GM23338 (cell line): ENCODE measurements at regions not wholly inside any gene's neighbourhood (a gene's known extent, or its start where the extent isn't known, plus 50 kb on each side); places are given as distances from the start of the nearest gene placed in this dataset.

Source experiments
- CREB1 ChIP-seq: fragments of 250-450 bp; sonication (Bioruptor Pico); IDR thresholded peaks from 2 replicates; pipeline ENCODE4 v1.5.0; 2020; ENCODE audit warnings: low read depth, mild to moderate bottlenecking, moderate library complexity
- EZH2 ChIP-seq: fragments of 200-600 bp; sonication (generic); IDR thresholded peaks from one replicate; pipeline ENCODE4 v1.8.0; 2017; ENCODE audit warnings: antibody characterized with exemption, mild to moderate bottlenecking, low read depth; ENCODE audit not compliant: unreplicated experiment
- EZH2phosphoT487 ChIP-seq: fragments of 200-600 bp; sonication (generic); IDR thresholded peaks from one replicate; pipeline ENCODE4 v1.8.1; 2018; ENCODE audit warnings: antibody characterized with exemption; ENCODE audit not compliant: unreplicated experiment
- JUNB ChIP-seq: IDR thresholded peaks from one replicate; pipeline ENCODE4 v1.6.1; 2016; ENCODE audit warnings: antibody characterized with exemption; ENCODE audit not compliant: unreplicated experiment
- NANOG ChIP-seq: IDR thresholded peaks from 2 replicates; pipeline ENCODE4 v1.6.1; 2016; ENCODE audit warnings: antibody characterized with exemption, borderline replicate concordance
- POLR2AphosphoS5 ChIP-seq: IDR thresholded peaks from 2 replicates; pipeline ENCODE4 v1.6.1; 2016; ENCODE audit warnings: antibody characterized with exemption, low read depth
- ZNF114 ChIP-seq: fragments of 250-450 bp; sonication (Bioruptor Pico); IDR thresholded peaks from 2 replicates; pipeline ENCODE4 v1.5.0; 2020; ENCODE audit warnings: mild to moderate bottlenecking, moderate library complexity
- ZNF331 ChIP-seq: fragments of 250-450 bp; sonication (Bioruptor Pico); IDR thresholded peaks from 2 replicates; pipeline ENCODE4 v1.5.0; 2020; ENCODE audit warnings: low read depth, mild to moderate bottlenecking, moderate library complexity
- TF ChIP-seq, protein P1 (sequence below), 2 experiments: fragments of 200-600 bp in 1 of 2; sonication (generic) in 1 of 2; conservative IDR thresholded peaks; 2 replicates each; pipeline versions ENCODE4 v1.5.1 to v1.6.1; 2016 to 2017; ENCODE audit warnings: antibody characterized with exemption in 2 of 2, low read depth in 2 of 2, mild to moderate bottlenecking in 2 of 2, moderate library complexity in 1 of 2
- TF ChIP-seq, protein P2 (sequence below): IDR thresholded peaks from one replicate; pipeline ENCODE4 v1.6.1; 2018; ENCODE audit warnings: antibody characterized with exemption; ENCODE audit not compliant: unreplicated experiment
- TF ChIP-seq, protein P3 (sequence below): fragments of 250-450 bp; sonication (Bioruptor Pico); IDR thresholded peaks from 2 replicates; pipeline ENCODE4 v1.5.0; 2020; ENCODE audit warnings: mild to moderate bottlenecking, moderate library complexity

DNA sequence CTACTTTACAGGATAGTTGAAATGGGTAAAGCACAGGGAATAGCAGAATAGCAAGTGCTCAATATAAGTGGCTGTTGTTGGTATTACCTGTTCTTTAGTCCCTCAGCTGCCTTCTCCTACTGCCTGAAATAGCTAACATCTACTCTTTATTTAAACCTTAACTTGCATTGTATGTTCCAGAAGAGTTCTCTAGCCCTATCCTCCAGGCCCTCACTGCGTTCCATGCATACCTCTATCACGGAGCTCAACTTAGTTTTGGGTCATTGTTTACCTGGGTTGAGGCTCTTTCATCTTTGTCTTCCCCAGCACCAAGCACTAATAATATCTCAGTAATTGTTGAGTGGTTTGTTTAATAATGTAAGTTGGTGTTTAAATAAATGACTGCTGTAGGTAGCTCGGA, 242.2 kb upstream of the FANCL start:
- TF ChIP-seq, protein P1, sequence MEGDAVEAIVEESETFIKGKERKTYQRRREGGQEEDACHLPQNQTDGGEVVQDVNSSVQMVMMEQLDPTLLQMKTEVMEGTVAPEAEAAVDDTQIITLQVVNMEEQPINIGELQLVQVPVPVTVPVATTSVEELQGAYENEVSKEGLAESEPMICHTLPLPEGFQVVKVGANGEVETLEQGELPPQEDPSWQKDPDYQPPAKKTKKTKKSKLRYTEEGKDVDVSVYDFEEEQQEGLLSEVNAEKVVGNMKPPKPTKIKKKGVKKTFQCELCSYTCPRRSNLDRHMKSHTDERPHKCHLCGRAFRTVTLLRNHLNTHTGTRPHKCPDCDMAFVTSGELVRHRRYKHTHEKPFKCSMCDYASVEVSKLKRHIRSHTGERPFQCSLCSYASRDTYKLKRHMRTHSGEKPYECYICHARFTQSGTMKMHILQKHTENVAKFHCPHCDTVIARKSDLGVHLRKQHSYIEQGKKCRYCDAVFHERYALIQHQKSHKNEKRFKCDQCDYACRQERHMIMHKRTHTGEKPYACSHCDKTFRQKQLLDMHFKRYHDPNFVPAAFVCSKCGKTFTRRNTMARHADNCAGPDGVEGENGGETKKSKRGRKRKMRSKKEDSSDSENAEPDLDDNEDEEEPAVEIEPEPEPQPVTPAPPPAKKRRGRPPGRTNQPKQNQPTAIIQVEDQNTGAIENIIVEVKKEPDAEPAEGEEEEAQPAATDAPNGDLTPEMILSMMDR (conservative IDR thresholded peaks at IDR 0.05; ENCODE audit: low read depth in 2 of 2), result no peak
- TF ChIP-seq EZH2 (no peak), POLR2AphosphoS5 (no peak), CREB1 (CRISPR knock-in tag) (no peak), NANOG (no peak), JUNB (no peak), ZNF331 (CRISPR knock-in tag) (no peak), EZH2phosphoT487 (no peak), ZNF114 (CRISPR knock-in tag) (no peak)
- TF ChIP-seq, protein P2, sequence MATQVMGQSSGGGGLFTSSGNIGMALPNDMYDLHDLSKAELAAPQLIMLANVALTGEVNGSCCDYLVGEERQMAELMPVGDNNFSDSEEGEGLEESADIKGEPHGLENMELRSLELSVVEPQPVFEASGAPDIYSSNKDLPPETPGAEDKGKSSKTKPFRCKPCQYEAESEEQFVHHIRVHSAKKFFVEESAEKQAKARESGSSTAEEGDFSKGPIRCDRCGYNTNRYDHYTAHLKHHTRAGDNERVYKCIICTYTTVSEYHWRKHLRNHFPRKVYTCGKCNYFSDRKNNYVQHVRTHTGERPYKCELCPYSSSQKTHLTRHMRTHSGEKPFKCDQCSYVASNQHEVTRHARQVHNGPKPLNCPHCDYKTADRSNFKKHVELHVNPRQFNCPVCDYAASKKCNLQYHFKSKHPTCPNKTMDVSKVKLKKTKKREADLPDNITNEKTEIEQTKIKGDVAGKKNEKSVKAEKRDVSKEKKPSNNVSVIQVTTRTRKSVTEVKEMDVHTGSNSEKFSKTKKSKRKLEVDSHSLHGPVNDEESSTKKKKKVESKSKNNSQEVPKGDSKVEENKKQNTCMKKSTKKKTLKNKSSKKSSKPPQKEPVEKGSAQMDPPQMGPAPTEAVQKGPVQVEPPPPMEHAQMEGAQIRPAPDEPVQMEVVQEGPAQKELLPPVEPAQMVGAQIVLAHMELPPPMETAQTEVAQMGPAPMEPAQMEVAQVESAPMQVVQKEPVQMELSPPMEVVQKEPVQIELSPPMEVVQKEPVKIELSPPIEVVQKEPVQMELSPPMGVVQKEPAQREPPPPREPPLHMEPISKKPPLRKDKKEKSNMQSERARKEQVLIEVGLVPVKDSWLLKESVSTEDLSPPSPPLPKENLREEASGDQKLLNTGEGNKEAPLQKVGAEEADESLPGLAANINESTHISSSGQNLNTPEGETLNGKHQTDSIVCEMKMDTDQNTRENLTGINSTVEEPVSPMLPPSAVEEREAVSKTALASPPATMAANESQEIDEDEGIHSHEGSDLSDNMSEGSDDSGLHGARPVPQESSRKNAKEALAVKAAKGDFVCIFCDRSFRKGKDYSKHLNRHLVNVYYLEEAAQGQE, result no peak
- TF ChIP-seq, protein P3, sequence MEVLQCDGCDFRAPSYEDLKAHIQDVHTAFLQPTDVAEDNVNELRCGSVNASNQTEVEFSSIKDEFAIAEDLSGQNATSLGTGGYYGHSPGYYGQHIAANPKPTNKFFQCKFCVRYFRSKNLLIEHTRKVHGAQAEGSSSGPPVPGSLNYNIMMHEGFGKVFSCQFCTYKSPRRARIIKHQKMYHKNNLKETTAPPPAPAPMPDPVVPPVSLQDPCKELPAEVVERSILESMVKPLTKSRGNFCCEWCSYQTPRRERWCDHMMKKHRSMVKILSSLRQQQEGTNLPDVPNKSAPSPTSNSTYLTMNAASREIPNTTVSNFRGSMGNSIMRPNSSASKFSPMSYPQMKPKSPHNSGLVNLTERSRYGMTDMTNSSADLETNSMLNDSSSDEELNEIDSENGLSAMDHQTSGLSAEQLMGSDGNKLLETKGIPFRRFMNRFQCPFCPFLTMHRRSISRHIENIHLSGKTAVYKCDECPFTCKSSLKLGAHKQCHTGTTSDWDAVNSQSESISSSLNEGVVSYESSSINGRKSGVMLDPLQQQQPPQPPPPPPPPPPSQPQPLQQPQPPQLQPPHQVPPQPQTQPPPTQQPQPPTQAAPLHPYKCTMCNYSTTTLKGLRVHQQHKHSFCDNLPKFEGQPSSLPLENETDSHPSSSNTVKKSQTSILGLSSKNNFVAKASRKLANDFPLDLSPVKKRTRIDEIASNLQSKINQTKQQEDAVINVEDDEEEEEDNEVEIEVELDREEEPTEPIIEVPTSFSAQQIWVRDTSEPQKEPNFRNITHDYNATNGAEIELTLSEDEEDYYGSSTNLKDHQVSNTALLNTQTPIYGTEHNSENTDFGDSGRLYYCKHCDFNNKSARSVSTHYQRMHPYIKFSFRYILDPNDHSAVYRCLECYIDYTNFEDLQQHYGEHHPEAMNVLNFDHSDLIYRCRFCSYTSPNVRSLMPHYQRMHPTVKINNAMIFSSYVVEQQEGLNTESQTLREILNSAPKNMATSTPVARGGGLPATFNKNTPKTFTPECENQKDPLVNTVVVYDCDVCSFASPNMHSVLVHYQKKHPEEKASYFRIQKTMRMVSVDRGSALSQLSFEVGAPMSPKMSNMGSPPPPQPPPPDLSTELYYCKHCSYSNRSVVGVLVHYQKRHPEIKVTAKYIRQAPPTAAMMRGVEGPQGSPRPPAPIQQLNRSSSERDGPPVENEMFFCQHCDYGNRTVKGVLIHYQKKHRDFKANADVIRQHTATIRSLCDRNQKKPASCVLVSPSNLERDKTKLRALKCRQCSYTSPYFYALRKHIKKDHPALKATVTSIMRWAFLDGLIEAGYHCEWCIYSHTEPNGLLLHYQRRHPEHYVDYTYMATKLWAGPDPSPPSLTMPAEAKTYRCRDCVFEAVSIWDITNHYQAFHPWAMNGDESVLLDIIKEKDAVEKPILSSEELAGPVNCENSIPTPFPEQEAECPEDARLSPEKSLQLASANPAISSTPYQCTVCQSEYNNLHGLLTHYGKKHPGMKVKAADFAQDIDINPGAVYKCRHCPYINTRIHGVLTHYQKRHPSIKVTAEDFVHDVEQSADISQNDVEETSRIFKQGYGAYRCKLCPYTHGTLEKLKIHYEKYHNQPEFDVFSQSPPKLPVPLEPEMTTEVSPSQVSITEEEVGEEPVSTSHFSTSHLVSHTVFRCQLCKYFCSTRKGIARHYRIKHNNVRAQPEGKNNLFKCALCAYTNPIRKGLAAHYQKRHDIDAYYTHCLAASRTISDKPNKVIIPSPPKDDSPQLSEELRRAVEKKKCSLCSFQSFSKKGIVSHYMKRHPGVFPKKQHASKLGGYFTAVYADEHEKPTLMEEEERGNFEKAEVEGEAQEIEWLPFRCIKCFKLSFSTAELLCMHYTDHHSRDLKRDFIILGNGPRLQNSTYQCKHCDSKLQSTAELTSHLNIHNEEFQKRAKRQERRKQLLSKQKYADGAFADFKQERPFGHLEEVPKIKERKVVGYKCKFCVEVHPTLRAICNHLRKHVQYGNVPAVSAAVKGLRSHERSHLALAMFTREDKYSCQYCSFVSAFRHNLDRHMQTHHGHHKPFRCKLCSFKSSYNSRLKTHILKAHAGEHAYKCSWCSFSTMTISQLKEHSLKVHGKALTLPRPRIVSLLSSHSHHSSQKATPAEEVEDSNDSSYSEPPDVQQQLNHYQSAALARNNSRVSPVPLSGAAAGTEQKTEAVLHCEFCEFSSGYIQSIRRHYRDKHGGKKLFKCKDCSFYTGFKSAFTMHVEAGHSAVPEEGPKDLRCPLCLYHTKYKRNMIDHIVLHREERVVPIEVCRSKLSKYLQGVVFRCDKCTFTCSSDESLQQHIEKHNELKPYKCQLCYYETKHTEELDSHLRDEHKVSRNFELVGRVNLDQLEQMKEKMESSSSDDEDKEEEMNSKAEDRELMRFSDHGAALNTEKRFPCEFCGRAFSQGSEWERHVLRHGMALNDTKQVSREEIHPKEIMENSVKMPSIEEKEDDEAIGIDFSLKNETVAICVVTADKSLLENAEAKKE (CRISPR knock-in tag), result no peak
